SH-SY5Y (cell line): ENCODE measurements at regions not wholly inside any gene's neighbourhood (a gene's known extent, or its start where the extent isn't known, plus 50 kb on each side); places are given as distances from the start of the nearest gene placed in this dataset.

Experiments
- GATA2 ChIP-seq: IDR thresholded peaks from 2 replicates; pipeline ENCODE4 v1.6.1; 2011; ENCODE audit warnings: mild to moderate bottlenecking, low read depth, low read length
- GATA3 ChIP-seq: IDR thresholded peaks from 2 replicates; pipeline ENCODE4 v1.6.1; 2011; ENCODE audit warnings: low read depth, mild to moderate bottlenecking, low read length, moderate library complexity

- TF ChIP-seq GATA3, result no peak
- TF ChIP-seq GATA2, result no peak
Measured at GRCh38 chr6:133165235-133165634, 75.9 kb upstream of the EYA4 start.
